HG03469 (cell line): ENCODE measurements at regions not wholly inside any gene's neighbourhood (a gene's known extent, or its start where the extent isn't known, plus 50 kb on each side); places are given as distances from the start of the nearest gene placed in this dataset.

Experiments used
- ATAC-seq: cut with Tn5 transposase; IDR thresholded peaks from one replicate; pipeline ENCODE4 v1.9.1; 2021; ENCODE audit warnings: mild to moderate bottlenecking, moderate library complexity, moderate number of reproducible peaks; ENCODE audit not compliant: unreplicated experiment

DNA sequence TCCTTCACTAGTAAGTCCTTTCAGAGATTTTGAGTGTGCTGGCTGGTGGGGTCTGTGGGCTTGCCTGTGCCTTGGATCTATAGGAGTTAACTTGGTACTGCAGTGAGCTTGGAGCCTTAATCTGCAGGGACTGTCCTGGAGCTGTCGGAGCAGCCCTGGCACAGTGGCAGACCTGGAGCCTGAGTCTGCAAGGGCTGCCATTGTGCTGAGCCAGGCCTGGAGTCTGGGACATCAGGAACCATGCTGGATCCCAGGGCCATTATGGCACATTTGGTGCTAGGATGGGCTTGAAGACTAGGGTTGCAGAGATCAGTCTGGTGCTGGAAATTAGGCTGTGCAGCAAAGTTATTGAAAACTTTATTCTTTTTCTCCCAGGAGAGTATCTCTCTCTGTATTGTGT is 665.4 kb downstream of the METTL15 start:
- ATAC-seq: no peak

DNA sequence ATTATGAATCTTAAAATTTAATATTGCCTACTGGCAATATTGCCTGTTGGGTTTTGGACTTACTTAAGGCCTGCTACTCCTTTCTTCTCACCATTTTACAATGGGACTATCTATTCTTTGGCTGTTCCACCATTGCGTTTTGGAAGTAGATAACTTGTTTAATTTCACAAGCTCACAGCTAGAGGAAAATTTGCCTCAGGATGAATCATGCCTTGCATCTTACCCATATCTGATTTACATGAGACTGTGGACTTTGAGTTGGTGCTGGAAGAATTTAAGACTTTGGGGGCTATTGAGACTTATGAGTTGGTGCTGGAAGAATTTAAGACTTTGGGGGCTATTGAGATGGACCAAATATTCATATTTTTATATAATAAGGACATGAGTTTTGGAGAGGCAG is 662.6 kb downstream of the METTL15 start:
- no peak for ATAC-seq

DNA sequence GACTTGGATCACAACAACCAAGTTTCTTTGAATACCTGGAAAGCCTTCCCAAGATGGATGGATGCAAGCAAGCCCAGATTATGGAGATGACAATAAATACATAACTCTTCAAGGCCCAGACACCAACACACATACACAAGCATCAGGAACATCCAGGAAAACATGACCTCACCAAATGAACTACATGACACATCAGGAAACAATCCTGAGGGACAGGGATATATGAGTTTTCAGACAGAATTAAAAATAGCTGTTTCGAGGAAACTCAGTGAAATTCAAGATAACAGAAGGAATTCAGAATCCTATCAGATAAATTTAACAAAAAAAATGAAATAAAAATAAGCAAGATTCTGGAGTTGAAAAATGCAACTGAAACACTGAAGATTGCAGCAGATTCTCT is 659.4 kb downstream of the METTL15 start:
- no peak for ATAC-seq

DNA sequence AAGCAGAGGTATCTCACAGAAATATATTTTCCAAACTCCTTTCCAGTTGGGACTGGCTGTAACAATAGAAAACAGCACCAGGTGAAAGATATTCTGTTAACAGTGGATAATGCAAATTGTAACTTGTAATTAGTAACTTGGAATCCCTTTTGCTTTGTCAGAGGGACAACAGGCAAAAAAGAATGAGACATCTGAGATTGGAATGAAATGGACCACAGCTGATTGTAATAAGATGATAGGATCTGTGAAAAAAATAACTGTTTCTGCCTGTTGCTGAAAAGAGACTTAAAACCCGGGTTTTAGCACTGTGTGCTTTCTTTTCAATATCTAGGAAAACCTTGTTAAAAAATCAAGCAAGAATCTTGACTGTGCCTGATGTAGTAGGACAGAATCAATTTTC is 655.7 kb downstream of the METTL15 start:
- no peak for ATAC-seq

DNA sequence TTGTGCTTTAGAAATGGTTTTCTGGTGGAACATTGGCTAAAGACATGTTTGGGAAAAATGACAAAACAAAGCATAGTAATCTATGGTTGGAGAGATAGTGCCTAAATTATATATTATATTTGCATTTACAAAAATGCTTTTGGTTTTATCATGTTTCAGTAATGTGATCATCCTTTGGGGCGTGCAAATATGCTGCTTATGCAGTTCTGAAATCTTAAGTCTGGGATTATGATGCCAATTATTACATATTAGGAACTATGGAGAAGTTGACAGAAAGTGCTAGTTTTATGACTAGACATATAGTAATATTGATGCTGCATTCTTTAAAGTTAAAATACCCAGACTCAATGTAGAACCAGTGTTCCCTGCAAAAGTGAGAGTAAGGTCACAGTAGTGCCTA is 655.0 kb downstream of the METTL15 start:
- no peak for ATAC-seq

DNA sequence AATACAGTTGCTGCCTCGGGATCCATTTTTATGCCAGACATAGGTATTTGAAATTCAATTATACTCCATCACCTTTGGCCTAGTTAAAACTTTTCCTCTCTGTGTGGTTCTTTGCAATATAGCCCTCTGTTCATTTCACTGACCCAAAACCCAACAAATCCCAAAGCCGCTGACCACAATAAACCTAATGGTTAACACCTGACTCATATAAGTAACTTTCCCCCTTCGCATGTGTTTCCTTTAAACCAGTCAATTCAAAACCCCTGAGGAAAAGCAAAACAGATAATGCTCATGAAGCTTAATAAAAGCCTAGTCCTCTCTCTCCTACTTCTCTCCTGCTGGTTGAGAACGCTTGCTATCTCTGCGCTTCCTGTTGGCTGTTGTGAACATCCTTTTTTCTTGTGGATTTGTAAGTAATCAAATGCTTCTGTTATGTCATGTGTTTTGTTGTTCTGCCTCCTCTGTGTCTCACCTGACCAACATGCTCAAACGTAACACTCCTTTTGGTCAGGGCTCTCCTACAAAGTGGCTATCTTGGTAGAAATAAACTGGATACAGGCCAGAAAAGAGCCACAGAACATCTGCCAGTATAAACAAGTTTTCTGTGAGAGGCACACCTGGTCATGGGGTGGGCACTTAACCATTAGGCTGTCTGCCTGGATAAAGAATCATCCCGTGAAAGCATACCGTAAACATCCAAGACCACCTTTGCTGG is 652.6 kb downstream of the METTL15 start:
- no peak for ATAC-seq

DNA sequence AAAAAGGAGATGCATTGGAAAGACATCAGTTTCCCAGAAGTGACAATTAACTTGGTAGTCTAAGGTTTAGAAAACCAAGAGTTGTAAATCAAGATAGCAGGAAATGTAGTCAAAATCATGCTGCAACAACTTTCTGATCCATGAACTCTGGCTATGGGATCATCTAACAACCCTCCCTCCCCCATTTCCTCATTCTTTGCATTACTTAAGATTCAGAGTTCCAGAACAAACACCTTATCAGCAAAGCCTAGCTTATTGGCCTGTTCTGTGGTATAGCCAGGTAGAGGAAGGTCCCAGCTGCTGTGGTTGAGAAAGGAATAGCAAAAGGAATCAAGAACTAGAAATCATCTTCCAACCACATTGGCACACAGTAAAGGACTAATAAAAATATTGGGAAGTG is 651.1 kb downstream of the METTL15 start:
- ATAC-seq: no peak

DNA sequence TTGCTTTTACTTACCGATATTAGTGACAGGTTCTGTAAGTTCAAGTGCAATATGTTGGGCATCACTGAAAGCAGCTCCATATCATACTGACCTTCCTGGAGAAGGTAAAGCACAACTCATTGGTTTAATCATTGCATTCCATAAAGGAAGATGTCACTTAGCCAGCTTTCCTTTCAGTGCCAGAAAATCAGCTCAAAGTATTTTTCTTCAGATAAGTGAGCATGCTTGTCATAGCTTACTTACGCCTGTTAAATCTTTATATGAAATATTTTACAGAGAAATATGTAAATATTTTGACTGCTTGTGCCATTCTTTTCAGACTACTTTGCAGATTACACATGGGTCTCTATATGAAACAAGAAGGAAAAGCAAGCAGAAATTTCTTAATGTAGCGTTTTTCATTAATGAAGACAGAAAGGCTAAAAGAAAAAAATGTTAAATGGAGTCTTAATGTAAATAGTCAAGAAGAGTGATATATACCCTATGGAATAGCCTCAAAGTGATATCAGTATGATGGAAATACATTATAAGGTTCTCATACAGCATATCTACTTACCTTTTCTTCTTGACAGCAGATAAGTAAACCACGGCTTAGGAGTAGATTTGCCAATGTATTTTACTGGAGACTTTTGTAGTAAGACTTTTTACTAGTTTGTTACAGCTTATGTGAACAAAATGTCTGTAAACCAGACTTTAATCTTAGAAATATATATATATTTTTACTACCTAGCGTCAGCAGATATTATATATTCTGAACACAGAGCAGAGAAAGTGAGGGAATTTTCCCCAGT is 649.7 kb downstream of the METTL15 start:
- ATAC-seq: no peak

DNA sequence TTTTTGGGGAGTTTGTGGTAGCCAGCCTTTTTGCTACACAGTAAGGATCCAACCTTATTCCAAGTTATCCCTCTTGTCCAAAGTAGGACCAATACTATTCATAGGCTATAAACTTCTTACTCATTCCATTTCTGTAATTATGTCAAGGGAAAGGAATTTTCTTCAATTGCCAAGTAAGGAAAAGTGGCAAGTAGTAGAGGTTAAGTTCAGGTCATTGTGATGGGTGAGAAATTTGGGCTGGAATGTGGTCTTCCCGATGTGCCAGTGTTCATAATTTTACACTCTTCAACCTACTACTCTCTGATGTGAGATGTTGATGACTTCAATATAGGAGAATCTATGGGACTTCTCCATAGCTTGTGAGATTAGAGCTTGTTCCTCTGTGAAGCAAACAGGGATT is 648.8 kb downstream of the METTL15 start:
- no peak for ATAC-seq

DNA sequence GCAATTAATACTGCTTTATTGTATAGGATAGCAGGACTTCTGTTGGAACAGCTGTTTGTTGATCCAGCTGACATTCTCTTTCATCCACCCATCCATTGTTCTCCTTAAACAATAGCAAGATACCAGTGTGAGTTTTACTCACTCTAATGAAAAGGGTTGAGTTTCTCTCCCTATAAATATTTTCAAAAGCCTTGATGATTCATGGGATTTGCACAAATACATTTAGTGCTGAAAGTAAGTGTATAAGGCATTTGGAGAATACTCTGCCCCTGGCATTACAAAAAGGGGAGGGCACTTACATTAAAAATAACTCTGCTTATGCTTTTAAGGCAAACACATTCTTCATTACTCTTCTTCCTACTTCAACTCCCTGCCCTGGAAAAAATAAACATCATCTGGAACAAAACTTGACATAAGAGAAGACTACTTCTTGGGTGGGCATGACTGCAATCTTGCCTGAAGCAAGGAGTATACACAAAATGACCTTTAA is 634.9 kb downstream of the METTL15 start:
- no peak for ATAC-seq

DNA sequence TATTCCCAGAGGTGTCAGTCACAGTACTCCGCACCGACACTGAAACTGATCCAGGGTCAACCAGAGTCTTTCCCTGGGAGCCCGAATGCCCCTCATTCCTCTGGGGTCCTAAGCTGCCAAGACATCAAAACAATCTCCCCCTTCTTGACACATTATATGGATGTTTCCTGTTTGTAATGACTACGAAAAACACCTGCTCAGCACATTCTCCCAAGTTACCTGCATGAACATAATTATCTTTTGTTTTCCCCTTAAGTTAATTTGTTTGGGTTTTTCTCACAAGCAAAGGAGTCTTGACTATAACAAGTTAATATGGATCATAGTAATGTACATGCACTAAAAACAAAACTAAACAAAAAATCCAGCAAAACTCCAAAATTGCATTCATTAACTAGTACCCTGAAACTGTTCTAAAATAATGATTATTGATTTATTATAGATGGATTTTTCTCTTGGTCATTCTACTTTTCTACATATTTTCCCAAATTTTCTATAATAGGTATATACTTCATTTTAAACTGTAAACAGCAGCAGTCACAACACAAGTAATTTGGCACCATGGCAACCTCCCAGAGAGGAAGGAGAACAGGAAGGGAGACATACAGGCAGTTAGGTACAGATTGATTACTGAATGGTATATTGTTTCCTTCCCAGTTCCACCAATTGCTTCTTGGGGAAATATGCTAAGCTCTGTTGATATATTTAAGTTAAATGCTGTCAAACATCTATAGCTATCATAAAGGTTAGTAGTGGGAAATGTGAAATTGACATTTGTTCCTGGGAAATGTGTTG is 631.5 kb downstream of the METTL15 start:
- no peak for ATAC-seq

DNA sequence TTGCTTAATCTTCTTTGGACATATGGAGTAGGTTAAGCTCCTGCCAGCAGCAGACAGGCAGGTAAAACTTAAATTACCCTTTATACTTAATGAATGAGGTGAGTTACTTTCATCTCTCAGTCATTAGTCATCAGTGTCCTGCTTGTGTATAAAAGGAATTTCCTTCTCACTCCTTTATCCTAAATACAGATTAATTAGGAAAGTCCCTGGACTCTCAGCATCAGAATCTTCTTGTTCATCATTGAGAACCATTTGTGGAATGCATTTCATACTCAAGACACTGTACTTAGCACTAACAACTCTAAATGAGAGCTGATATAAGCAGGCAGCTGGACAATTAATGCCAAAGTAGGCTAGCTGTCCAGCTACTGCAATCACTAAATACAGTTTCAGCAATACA is 630.4 kb downstream of the METTL15 start:
- no peak for ATAC-seq

DNA sequence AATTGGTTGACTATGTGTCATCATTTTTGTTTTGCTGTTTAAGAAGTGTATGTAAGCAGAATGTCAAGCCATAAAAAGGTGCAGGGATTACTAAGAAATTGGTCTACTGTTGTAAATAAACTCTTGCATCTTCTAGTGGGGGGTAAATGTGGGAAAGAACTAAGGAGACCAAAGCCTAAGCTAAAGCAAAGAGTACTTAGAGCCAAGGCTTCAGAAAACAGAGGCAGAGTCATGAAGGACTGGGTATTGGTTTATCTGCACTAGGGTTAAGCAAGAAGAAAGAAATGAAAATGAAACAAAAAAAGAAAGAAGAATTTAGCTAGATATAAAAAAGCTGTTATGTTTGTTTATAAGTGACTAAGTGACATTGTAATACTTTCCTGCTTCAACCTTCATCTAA is 628.1 kb downstream of the METTL15 start:
- no peak for ATAC-seq

DNA sequence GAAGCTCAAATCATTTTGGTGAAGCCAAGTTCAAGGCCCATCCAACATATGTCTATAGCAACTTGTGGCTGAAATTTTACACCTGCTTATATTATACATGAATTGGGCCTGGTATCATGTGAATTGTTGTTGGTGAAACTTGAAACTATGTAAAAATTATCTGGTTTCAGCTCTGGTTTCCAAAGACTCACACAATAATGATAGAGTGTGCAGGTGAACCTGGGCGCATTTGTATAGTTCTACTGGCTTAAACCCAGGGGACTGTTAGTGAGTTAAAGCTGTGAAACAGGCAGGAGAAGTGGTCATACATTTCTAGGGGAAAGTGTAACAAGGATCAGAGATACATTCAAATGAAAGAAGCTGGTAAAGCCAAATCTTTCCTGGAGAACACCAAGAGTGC is 627.3 kb downstream of the METTL15 start:
- ATAC-seq: no peak

DNA sequence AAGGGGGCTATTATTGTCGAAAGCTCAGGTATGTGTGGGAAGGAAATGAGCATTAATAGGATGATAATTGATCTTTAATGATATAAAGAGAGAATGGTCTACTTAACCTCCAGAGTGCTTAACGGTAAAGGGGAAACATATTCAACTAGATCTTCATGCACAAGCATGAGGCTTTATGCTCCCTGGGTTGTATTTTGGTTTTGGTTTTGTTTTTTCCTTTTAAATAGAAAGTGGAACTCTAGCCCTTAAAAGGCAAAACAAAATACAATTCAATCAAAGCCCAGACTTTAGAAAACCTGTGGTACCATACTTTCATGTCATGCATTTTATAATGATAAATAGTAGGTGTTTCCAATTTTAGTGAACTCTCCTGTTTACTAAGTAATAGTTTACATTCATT is 622.7 kb downstream of the METTL15 start:
- no peak for ATAC-seq

DNA sequence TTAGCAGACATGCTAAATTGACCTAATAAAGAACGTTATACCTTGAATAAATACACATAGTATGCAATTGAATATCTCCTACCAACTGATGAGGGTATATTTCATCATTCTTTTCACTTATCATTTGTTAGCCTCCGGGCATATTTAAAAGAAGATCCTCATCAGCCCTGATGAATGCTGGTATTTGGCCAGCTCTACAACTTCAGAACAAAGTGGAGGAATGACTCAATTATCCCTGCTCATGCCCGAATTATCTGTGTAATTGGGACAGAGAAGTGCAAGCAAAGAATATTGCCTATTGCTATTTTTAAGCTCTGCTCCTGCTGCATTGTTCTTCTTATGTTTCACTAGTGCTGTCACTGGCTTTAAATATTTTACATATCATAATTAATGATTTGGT is 622.1 kb downstream of the METTL15 start:
- no peak for ATAC-seq

DNA sequence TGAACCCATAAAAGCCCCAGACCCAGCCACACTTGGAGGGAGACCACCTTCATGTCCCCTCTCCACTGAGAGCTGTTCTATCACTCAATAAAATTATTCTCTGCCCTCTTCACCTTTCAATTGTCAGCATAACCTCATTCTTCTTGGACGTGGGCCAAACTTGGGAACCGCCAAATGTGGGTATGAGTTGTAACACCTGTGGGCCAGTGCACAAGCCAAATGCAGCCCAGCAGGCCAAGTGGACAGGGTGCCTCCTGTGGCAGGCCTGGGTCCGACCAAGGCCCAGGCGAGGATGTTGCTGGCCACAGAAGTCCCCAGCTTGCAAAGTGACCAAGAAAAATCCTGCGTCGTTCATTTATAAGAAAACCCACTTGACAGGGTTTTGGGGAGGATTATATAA is 621.2 kb downstream of the METTL15 start:
- ATAC-seq: no peak

DNA sequence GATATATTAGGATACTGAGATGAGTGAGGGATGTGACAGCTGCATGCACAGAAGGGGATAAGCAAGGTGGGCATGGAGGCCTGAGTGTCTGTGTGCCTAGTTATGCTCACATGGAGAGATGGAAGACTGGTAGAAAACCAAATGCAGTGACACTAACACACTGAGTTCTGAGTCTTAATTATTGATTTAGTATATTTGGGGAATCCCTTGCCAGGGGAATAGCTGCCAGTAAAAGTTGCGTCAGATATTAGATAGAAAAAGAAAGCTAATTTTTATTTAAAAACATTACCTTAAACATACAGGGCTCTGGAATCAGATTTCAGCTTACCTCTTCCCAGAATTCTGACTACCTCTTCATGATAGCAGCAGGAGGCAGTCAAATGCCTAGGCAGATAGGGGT is 620.5 kb downstream of the METTL15 start:
- no peak for ATAC-seq

DNA sequence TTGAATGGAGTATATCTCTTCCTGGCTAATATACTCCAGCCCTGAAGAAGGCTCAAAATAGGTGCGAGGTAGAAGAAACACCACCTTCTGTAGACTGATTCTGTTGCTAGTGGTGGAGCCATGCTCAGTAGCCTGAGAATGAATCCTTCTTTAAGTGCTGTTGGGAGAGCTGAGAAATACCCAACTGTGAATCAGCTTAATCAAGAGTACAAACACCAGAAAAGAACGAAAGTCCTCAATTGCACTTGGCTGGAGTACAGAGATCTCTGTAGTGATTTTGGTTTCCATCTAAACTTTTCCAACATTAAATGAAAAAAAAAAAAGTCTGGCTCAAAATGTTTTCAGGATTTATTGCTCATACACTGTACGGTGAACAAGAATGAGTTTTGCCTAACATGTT is 619.1 kb downstream of the METTL15 start:
- ATAC-seq: no peak

DNA sequence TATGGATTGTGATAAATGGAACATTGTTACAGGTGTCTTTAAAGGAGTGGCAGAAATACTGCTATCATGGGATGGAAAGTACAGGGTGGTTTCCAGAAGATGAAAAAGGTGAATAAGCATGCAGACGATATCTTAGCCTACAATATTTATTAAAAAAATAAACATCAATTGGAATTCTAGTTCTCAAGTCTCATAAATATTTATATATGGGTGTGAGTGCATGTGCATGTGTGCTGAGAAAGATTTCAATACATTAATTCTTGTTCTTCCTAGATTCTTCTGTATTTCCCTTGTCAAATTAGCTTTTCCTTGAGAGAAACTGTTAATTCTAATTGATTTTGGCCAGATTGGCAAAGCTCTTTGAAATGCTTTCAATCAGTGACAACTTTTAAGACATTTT is 618.2 kb downstream of the METTL15 start:
- no peak for ATAC-seq

DNA sequence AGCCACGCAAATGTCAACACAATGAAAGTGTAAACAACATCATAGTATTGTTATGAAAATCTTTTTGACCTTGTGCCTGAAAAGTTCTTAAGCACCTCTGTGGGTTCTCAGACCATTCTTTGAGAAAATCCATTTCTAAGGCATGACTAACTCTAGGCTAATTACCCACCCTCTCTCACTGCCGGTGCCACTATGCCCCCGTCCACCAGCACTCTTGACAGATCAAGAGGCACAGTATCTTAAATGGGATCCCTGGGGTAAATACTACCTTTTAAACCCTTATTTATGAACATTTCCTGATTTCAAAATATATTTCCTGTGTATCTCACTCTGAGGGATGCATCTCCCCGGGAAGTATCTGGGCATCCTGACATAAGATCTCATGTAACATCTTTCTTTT is 607.5 kb downstream of the METTL15 start:
- no peak for ATAC-seq

DNA sequence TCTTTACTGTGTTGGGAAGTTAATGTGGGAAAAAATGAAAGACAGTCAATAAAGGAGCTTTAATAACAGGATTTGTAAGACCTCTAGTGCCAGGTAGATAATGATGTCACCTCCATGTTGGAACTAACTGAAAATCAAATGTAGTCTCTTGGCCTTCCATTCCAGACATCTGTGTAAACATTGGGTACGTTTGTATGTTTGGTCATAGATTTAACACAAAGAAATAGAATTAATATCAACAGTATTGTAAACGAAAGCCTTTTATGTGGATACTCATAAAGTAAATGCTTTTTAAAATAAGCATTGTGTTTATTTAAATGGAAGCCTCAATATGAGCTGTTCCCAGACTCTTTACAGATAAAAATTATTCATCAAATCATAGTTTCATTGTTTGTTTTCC is 605.7 kb downstream of the METTL15 start:
- ATAC-seq: no peak
